HCT116 (cell line): ENCODE measurements at regions not wholly inside any gene's neighbourhood (a gene's known extent, or its start where the extent isn't known, plus 50 kb on each side); places are given as distances from the start of the nearest gene placed in this dataset.

ENCODE experiments used
- RAD21 ChIP-seq: IDR thresholded peaks from 2 replicates; pipeline ENCODE4 v1.6.1; 2012; ENCODE audit warnings: low read depth, mild to moderate bottlenecking
- TF ChIP-seq, protein P1 (sequence below), 3 experiments: fragments of 200-600 bp in 1 of 3; sonication (generic) in 1 of 3; IDR thresholded peaks in 2 of 3; conservative IDR thresholded peaks in 1 of 3; 2 replicates each; pipeline ENCODE4 v1.5.1; 2012 to 2017; ENCODE audit warnings: low read depth in 2 of 3, low read length in 2 of 3, antibody characterized with exemption in 1 of 3, borderline replicate concordance in 1 of 3, control low read depth in 1 of 3, mild to moderate bottlenecking in 1 of 3, mixed read lengths in 1 of 3, mixed run types in 1 of 3, moderate library complexity in 1 of 3; ENCODE audit not compliant: insufficient read depth in 1 of 3

- TF ChIP-seq, protein P1, sequence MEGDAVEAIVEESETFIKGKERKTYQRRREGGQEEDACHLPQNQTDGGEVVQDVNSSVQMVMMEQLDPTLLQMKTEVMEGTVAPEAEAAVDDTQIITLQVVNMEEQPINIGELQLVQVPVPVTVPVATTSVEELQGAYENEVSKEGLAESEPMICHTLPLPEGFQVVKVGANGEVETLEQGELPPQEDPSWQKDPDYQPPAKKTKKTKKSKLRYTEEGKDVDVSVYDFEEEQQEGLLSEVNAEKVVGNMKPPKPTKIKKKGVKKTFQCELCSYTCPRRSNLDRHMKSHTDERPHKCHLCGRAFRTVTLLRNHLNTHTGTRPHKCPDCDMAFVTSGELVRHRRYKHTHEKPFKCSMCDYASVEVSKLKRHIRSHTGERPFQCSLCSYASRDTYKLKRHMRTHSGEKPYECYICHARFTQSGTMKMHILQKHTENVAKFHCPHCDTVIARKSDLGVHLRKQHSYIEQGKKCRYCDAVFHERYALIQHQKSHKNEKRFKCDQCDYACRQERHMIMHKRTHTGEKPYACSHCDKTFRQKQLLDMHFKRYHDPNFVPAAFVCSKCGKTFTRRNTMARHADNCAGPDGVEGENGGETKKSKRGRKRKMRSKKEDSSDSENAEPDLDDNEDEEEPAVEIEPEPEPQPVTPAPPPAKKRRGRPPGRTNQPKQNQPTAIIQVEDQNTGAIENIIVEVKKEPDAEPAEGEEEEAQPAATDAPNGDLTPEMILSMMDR (IDR thresholded peaks at IDR 0.05 in 2 of 3, conservative IDR thresholded peaks at IDR 0.05 in 1 of 3; ENCODE audit: borderline replicate concordance in 1 of 3, insufficient read depth in 1 of 3, low read depth in 2 of 3, low read length in 2 of 3): no peak
- TF ChIP-seq RAD21: no peak
Measured at GRCh38 chr1:79110749-79111148, 104.2 kb upstream of the ADGRL4 start.
